Activated B cell treated with CpG ODN at 0.5 μM for 24 hours (primary cell): ENCODE measurements at regions not wholly inside any gene's neighbourhood (a gene's known extent, or its start where the extent isn't known, plus 50 kb on each side); places are given as distances from the start of the nearest gene placed in this dataset.
A peak's percentile ranks its signal among the peaks of the same experiment; 100 is the strongest.

Experiments
- ATAC-seq: fragments of 200-7000 bp; cut with Tn5 transposase; one replicate; pipeline ENCODE4 v1.10.0; 2021; ENCODE audit warnings: low read depth, mild to moderate bottlenecking, moderate library complexity
- CTCF ChIA-PET: fragments of 350-600 bp; sonication (Branson Sonifier 250); formaldehyde crosslinking; loops from one replicate; lab custom pipeline; 2021; ENCODE audit warnings: antibody characterized with exemption; lab: Charles Lee
- POLR2A ChIA-PET: fragments of 350-600 bp; sonication (Branson Sonifier 250); formaldehyde crosslinking; loops from one replicate; lab custom pipeline; 2021; ENCODE audit warnings: antibody characterized with exemption; lab: Charles Lee
- DNase-seq: peaks from one replicate; pipeline ENCODE4 v3.0.0; 2022
- H3K27ac Mint-ChIP-seq: one replicate; pipeline ENCODE4 v1.8.0; 2020; ENCODE audit warnings: mixed read lengths
- H3K27me3 Mint-ChIP-seq: one replicate; pipeline ENCODE4 v1.8.0; 2021; ENCODE audit warnings: mixed read lengths
- H3K36me3 Mint-ChIP-seq: one replicate; pipeline ENCODE4 v1.8.0; 2021; ENCODE audit warnings: low read depth, mixed read lengths
- H3K4me1 Mint-ChIP-seq: one replicate; pipeline ENCODE4 v1.8.0; 2021; ENCODE audit warnings: mixed read lengths
- H3K4me3 Mint-ChIP-seq: one replicate; pipeline ENCODE4 v1.8.0; 2020; ENCODE audit warnings: mild to moderate bottlenecking, mixed read lengths
- H3K9me3 Mint-ChIP-seq: one replicate; pipeline ENCODE4 v1.8.0; 2020; ENCODE audit warnings: mixed read lengths
- intact Hi-C: fragments of 100-400 bp; cut with micrococcal nuclease; formaldehyde crosslinking; loops from one replicate; pipeline ENCODE4 v1.15.1; 2024
- TF ChIP-seq, protein P1 (sequence below): fragments of 200-600 bp; IDR thresholded peaks from one replicate; pipeline ENCODE4 v1.8.0; 2022; ENCODE audit warnings: antibody characterized with exemption, mild to moderate bottlenecking

DNA sequence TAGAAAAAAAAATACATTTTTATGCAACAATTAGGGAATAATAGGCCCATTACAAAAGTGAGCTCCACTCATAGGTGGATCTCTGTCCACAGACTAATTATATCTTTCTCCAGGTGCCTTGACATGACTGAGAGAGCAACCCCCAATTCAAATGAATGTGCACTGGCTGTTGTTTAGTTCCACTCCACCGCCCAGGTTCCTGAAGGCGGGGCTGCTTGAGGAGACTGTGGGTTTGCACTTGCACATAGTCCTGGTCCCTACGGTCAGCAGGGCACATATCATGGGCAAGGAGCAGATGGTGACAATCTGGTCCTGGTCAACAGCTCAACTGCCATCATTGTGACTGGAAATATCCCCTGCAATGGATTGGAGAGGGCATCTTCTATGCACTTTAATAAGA is 195.6 kb upstream of the PWP1 start:
- DNase-seq (no peak), ATAC-seq (peak; percentile 42)
- Mint-ChIP-seq H3K4me1 (peaks cover 62% of the 10 kb centered on the region), H3K36me3 (no peaks in the 10 kb centered on the region), H3K27ac (no peak overlapping the region), H3K27me3 (no peaks in the 10 kb centered on the region), H3K9me3 (no peaks in the 10 kb centered on the region), H3K4me3 (peak overlapping the region; percentile 44)
- TF ChIP-seq, protein P1, sequence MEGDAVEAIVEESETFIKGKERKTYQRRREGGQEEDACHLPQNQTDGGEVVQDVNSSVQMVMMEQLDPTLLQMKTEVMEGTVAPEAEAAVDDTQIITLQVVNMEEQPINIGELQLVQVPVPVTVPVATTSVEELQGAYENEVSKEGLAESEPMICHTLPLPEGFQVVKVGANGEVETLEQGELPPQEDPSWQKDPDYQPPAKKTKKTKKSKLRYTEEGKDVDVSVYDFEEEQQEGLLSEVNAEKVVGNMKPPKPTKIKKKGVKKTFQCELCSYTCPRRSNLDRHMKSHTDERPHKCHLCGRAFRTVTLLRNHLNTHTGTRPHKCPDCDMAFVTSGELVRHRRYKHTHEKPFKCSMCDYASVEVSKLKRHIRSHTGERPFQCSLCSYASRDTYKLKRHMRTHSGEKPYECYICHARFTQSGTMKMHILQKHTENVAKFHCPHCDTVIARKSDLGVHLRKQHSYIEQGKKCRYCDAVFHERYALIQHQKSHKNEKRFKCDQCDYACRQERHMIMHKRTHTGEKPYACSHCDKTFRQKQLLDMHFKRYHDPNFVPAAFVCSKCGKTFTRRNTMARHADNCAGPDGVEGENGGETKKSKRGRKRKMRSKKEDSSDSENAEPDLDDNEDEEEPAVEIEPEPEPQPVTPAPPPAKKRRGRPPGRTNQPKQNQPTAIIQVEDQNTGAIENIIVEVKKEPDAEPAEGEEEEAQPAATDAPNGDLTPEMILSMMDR: no peak
- intact Hi-C loops: no loop called here
- ChIA-PET POLR2A (no interaction called here), CTCF (no interaction called here)

DNA sequence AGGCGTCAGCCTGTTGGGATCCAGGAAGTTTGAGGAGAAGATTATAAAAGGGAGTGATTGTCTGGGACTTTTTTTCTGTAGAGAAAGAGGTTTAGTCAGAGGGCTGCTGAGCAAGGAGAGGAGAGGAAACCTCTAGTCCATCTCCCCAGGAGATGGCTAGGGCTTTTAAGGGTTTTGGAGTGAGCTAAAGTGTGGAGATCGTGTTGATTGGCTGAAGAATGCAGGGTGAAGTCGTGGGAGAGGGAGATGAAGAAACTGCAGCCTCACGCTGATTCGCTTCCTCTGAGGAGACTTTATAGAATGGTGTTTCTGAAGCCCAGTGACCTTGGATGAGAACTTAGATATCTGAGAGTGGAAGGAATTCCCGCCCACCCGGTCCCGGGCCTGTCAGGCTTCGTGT is 193.7 kb upstream of the PWP1 start:
- intact Hi-C loops: no loop called here
- Mint-ChIP-seq H3K9me3 (no peaks in the 10 kb centered on the region), H3K4me3 (no peak overlapping the region), H3K36me3 (no peaks in the 10 kb centered on the region), H3K27me3 (no peaks in the 10 kb centered on the region), H3K4me1 (peaks cover 62% of the 10 kb centered on the region), H3K27ac (no peak overlapping the region)
- ChIA-PET CTCF (no interaction called here), POLR2A (no interaction called here)
- no peak for ATAC-seq
- TF ChIP-seq, protein P1: no peak
- DNase-seq: no peak

DNA sequence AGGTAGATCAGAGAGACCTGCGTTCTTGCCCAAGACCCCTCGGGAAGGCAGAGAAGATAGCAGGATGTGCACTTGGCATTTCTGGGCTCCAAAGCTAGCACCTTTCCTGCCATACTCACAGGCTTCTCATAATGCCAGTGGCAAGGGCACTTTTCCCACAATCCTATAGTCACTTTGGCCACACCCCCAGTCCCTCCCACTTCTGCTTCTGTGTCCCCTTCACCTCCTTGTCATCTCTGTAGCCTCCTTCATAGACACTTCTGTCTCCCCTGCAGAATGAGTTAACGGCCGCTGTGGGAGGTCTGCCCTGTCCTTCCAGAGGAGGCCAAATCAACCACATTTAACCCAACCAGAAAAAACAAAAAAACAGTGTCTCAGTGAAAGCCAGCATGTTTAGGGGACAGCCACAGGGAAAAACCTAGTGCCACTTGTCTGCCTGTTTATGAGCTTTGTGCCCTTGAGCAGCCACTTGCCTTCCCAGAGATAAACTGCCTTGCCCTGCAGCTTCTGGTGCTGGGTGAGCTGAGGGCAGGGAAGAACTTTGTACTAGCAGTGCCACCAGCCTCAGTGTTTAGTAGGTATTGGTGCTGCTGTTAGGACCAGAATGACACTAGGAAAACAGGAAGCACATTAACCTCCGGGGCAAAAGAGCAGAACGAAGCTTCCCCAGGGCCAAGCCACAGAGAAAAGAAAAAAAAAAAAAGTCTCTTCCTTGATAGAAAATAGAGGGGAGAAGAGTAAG is 193.0 kb upstream of the PWP1 start:
- POLR2A ChIA-PET: no interaction called here

DNA sequence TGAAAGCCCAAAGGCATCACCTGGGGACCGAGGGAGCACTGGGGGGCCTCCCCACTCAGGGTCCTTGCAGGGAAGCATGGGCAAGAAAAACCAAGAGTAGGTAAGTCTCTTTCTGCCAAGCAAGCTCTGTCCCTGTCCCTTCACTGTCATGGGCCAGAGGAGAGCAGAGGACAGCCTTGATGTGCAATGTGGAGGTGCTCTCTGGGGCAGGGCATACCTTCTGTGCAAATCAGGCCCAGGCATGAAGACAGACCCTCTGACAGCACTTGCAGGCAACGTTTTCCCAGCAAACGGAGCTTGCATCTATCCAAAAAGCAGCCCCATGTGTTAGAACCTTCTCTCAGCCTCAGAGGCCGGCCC is 192.5 kb upstream of the PWP1 start:
- intact Hi-C loops: no loop called here
- H3K27me3 Mint-ChIP-seq: no peaks in the 10 kb centered on the region
- ChIA-PET CTCF (no interaction called here), POLR2A (no interaction called here)
- DNase-seq (no peak), ATAC-seq (peak; percentile 37)
- peak overlapping the region; percentile 54 for H3K4me3 Mint-ChIP-seq
- H3K36me3 Mint-ChIP-seq: no peaks in the 10 kb centered on the region
- TF ChIP-seq, protein P1: no peak
- H3K4me1 Mint-ChIP-seq: peaks cover 57% of the 10 kb centered on the region
- peak overlapping the region; percentile 74 for H3K27ac Mint-ChIP-seq
- H3K9me3 Mint-ChIP-seq: no peaks in the 10 kb centered on the region

More for the DNA sequence above, 193.0 kb upstream of the PWP1 start:
- Mint-ChIP-seq H3K4me1 (peaks cover 60% of the 10 kb centered on the region), H3K4me3 (peak overlapping the region; percentile 54), H3K27me3 (no peaks in the 10 kb centered on the region), H3K9me3 (no peaks in the 10 kb centered on the region), H3K36me3 (no peaks in the 10 kb centered on the region), H3K27ac (peak overlapping the region; percentile 74)
- ATAC-seq (peak; percentile 67), DNase-seq (no peak)
- intact Hi-C loops: no loop called here
- CTCF ChIA-PET: no interaction called here
- TF ChIP-seq, protein P1: no peak

DNA sequence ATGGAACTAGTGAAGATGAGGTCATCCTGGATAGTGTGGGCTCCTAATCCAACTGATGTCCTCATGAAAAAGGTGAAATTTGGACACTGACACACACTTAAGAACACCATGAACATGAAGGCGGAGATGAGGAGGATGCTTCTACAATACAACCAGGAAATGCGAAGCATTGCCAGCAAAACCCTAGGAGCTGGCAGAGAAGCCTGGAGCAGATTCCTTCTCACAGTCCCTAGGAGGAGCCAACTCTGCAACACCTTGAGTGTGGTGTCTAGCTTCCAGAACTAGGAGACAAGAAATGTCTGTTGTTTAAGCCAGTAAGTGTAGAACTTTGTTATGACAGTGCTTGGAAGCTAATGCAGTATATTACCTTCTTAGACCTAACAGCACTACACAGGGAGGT is 191.9 kb upstream of the PWP1 start:
- ATAC-seq (no peak), DNase-seq (no peak)
- peaks cover 55% of the 10 kb centered on the region for H3K4me1 Mint-ChIP-seq
- TF ChIP-seq, protein P1: no peak
- H3K4me3 Mint-ChIP-seq: no peak overlapping the region
- no peaks in the 10 kb centered on the region for H3K27me3 Mint-ChIP-seq
- POLR2A ChIA-PET: no interaction called here
- intact Hi-C loops: no loop called here
- CTCF ChIA-PET: no interaction called here
- H3K9me3 Mint-ChIP-seq: no peaks in the 10 kb centered on the region
- no peak overlapping the region for H3K27ac Mint-ChIP-seq
- no peaks in the 10 kb centered on the region for H3K36me3 Mint-ChIP-seq
